Mammary epithelial cell (primary cell): ENCODE measurements at regions not wholly inside any gene's neighbourhood (a gene's known extent, or its start where the extent isn't known, plus 50 kb on each side); places are given as distances from the start of the nearest gene placed in this dataset.

Experiments used
- EZH2 ChIP-seq: IDR thresholded peaks from 2 replicates; pipeline ENCODE4 v1.6.1; 2012; ENCODE audit warnings: low read length, inconsistent platforms, borderline replicate concordance
- TF ChIP-seq, protein P1 (sequence below), 2 donors: IDR thresholded peaks in 1 of 2; conservative IDR thresholded peaks in 1 of 2; 2 replicates each; pipeline ENCODE4 v1.5.1; 2011 to 2012; ENCODE audit warnings: inconsistent platforms in 2 of 2, low read length in 2 of 2, mild to moderate bottlenecking in 2 of 2, control low read depth in 1 of 2, low read depth in 1 of 2; ENCODE audit not compliant: insufficient read depth in 1 of 2; ENCODE audit errors: extremely low read depth in 1 of 2

GRCh38 chr5:101362067-101362466 is 459.0 kb upstream of the ST8SIA4 start:
- TF ChIP-seq, protein P1, sequence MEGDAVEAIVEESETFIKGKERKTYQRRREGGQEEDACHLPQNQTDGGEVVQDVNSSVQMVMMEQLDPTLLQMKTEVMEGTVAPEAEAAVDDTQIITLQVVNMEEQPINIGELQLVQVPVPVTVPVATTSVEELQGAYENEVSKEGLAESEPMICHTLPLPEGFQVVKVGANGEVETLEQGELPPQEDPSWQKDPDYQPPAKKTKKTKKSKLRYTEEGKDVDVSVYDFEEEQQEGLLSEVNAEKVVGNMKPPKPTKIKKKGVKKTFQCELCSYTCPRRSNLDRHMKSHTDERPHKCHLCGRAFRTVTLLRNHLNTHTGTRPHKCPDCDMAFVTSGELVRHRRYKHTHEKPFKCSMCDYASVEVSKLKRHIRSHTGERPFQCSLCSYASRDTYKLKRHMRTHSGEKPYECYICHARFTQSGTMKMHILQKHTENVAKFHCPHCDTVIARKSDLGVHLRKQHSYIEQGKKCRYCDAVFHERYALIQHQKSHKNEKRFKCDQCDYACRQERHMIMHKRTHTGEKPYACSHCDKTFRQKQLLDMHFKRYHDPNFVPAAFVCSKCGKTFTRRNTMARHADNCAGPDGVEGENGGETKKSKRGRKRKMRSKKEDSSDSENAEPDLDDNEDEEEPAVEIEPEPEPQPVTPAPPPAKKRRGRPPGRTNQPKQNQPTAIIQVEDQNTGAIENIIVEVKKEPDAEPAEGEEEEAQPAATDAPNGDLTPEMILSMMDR (conservative IDR thresholded peaks at IDR 0.05 in 1 of 2, IDR thresholded peaks at IDR 0.05 in 1 of 2; ENCODE audit: extremely low read depth in 1 of 2, insufficient read depth in 1 of 2, low read depth in 1 of 2, low read length in 2 of 2), result no peak
- no peak for TF ChIP-seq EZH2
